Tongue (tissue), 1 donor: ENCODE measurements at regions not wholly inside any gene's neighbourhood (a gene's known extent, or its start where the extent isn't known, plus 50 kb on each side); places are given as distances from the start of the nearest gene placed in this dataset.
"Not testable (repeated sequence)": the region's sequence is repeated elsewhere in the genome, so short reads cannot be mapped to it uniquely, and the experiment has no call there.

ENCODE experiments used
- DNase-seq: peaks from one replicate; pipeline ENCODE4 v3.0.0-alpha.2; 2015

GRCh38 chr3:177711637-177712036, 514.4 kb upstream of the TBL1XR1 start:
- no peak for DNase-seq

GRCh38 chr3:177713928-177714900, 516.9 kb upstream of the TBL1XR1 start:
- DNase-seq: peak; percentile 78

GRCh38 chr3:177714945-177715344, 517.7 kb upstream of the TBL1XR1 start:
- no peak for DNase-seq

GRCh38 chr3:177715980-177716379, 518.7 kb upstream of the TBL1XR1 start:
- no peak for DNase-seq

- not testable (repeated sequence) for DNase-seq
Observed at GRCh38 chr3:177720927-177721326, 523.6 kb upstream of the TBL1XR1 start.

GRCh38 chr3:177721864-177722785, 524.8 kb upstream of the TBL1XR1 start:
- no peak for DNase-seq

GRCh38 chr3:177724020-177724638, 526.8 kb upstream of the TBL1XR1 start:
- DNase-seq: peak; percentile 89

GRCh38 chr3:177725165-177725564, 527.9 kb upstream of the TBL1XR1 start:
- no peak for DNase-seq

- DNase-seq: no peak
Observed at GRCh38 chr3:177726807-177727206, 529.5 kb upstream of the TBL1XR1 start.

- DNase-seq: peak; percentile 91
Observed at GRCh38 chr3:177729956-177730681, 532.8 kb upstream of the TBL1XR1 start.

GRCh38 chr3:177730814-177731213, 533.5 kb upstream of the TBL1XR1 start:
- no peak for DNase-seq

- no peak for DNase-seq
Observed at GRCh38 chr3:177731644-177732268, 534.5 kb upstream of the TBL1XR1 start.

GRCh38 chr3:177733233-177733632, 536.0 kb upstream of the TBL1XR1 start:
- DNase-seq: no peak

- DNase-seq: no peak
Observed at GRCh38 chr3:177733936-177734335, 536.7 kb upstream of the TBL1XR1 start.

GRCh38 chr3:177735431-177735830, 538.1 kb upstream of the TBL1XR1 start:
- DNase-seq: no peak

- DNase-seq: no peak
Observed at GRCh38 chr3:177739461-177739860, 542.2 kb upstream of the TBL1XR1 start.

- DNase-seq: no peak
Observed at GRCh38 chr3:177740254-177740653, 543.0 kb upstream of the TBL1XR1 start.

GRCh38 chr3:177742273-177742672, 545.0 kb upstream of the TBL1XR1 start:
- no peak for DNase-seq

GRCh38 chr3:177743173-177743890, 546.0 kb upstream of the TBL1XR1 start:
- no peak for DNase-seq

- no peak for DNase-seq
Observed at GRCh38 chr3:177744873-177745606, 547.8 kb upstream of the TBL1XR1 start.
